ENCODE measurements at regions not wholly inside any gene's neighbourhood (a gene's known extent, or its start where the extent isn't known, plus 50 kb on each side); places are given as distances from the start of the nearest gene placed in this dataset.

DNA sequence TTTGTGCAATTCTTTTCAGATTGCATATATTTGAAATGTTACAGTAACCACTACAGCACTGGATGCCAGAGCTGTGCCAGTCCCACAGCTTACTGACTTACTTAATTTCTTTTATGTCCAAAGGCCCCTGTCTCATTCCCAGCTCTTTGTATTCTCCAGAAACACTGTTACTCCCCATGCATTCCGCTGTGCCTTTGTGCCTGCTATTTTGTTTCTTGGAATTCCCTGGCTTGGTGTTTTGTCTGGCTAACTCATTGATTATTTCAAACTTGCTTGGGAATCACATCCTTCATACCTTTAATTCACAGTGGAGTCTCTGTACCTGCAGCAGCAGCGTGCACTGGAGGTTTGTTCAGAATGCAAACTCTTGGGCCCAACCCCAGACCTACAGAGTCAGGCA is 601.9 kb upstream of the DDX18 start:
- Mint-ChIP-seq H3K4me1 (ENCODE audit: unreplicated experiment) (no peaks in the 10 kb centered on the region), H3K9me3 (ENCODE audit: unreplicated experiment) (no peaks in the 10 kb centered on the region), H3K36me3 (ENCODE audit: unreplicated experiment) (no peaks in the 10 kb centered on the region), H3K4me3 (ENCODE audit: unreplicated experiment) (no peak overlapping the region), H3K27ac (ENCODE audit: unreplicated experiment) (no peak overlapping the region), H3K27me3 (ENCODE audit: unreplicated experiment) (no peaks in the 10 kb centered on the region)
- no peak for DNase-seq (ENCODE audit: extremely low spot score, unreplicated experiment)
- TF ChIP-seq, protein P1, sequence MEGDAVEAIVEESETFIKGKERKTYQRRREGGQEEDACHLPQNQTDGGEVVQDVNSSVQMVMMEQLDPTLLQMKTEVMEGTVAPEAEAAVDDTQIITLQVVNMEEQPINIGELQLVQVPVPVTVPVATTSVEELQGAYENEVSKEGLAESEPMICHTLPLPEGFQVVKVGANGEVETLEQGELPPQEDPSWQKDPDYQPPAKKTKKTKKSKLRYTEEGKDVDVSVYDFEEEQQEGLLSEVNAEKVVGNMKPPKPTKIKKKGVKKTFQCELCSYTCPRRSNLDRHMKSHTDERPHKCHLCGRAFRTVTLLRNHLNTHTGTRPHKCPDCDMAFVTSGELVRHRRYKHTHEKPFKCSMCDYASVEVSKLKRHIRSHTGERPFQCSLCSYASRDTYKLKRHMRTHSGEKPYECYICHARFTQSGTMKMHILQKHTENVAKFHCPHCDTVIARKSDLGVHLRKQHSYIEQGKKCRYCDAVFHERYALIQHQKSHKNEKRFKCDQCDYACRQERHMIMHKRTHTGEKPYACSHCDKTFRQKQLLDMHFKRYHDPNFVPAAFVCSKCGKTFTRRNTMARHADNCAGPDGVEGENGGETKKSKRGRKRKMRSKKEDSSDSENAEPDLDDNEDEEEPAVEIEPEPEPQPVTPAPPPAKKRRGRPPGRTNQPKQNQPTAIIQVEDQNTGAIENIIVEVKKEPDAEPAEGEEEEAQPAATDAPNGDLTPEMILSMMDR (IDR thresholded peaks at IDR 0.05): no peak

DNA sequence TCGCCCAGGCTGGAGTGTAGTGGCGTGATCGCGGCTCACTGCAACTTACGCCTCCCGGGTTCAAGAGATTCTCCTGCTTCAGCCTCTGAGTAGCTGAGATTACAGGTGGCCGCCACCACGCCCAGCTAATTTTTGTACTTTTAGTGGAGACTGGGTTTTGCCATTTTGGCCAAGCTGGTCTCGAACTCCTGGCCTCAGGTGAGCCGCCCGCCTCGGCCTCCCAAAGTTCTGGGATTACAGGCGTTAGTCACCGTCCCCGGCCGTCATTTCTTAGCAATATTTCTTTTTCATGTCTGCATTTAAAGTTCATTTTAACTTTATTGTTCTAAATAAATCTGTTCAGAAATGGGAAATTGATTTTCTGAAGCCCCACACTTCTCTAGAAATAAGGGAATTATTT is 597.3 kb upstream of the DDX18 start:
- DNase-seq (ENCODE audit: extremely low spot score, unreplicated experiment): no peak
- no peaks in the 10 kb centered on the region for H3K4me1 Mint-ChIP-seq (ENCODE audit: unreplicated experiment)
- H3K27ac Mint-ChIP-seq (ENCODE audit: unreplicated experiment): no peak overlapping the region
- peaks cover 3% of the 10 kb centered on the region for H3K9me3 Mint-ChIP-seq (ENCODE audit: unreplicated experiment)
- no peaks in the 10 kb centered on the region for H3K36me3 Mint-ChIP-seq (ENCODE audit: unreplicated experiment)
- TF ChIP-seq, protein P1 (IDR thresholded peaks at IDR 0.05): no peak
- no peak overlapping the region for H3K4me3 Mint-ChIP-seq (ENCODE audit: unreplicated experiment)
- no peaks in the 10 kb centered on the region for H3K27me3 Mint-ChIP-seq (ENCODE audit: unreplicated experiment)

DNA sequence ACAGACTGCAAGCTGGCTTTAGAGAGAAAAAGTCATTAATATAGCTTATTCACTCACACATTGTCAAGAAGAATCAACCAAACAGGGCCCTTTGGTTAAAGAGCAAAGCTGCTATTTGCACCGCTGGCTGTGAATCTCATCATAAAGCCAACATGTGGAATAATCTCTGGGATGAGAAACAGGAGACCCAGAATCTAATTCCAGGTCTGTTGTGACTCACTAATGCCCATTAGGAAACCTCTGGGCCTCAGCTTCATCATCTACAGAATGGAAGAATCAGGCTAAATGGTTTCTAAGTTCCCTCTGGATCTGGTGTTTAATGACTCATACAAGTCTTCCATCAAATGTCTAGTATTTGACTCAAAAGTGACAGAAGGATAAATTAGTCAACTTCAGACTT is 591.7 kb upstream of the DDX18 start:
- no peak overlapping the region for H3K4me3 Mint-ChIP-seq (ENCODE audit: unreplicated experiment)
- no peak for DNase-seq (ENCODE audit: extremely low spot score, unreplicated experiment)
- H3K9me3 Mint-ChIP-seq (ENCODE audit: unreplicated experiment): peaks cover 24% of the 10 kb centered on the region
- no peaks in the 10 kb centered on the region for H3K36me3 Mint-ChIP-seq (ENCODE audit: unreplicated experiment)
- TF ChIP-seq, protein P1 (IDR thresholded peaks at IDR 0.05): no peak
- no peaks in the 10 kb centered on the region for H3K4me1 Mint-ChIP-seq (ENCODE audit: unreplicated experiment)
- H3K27me3 Mint-ChIP-seq (ENCODE audit: unreplicated experiment): no peaks in the 10 kb centered on the region
- H3K27ac Mint-ChIP-seq (ENCODE audit: unreplicated experiment): no peak overlapping the region

DNA sequence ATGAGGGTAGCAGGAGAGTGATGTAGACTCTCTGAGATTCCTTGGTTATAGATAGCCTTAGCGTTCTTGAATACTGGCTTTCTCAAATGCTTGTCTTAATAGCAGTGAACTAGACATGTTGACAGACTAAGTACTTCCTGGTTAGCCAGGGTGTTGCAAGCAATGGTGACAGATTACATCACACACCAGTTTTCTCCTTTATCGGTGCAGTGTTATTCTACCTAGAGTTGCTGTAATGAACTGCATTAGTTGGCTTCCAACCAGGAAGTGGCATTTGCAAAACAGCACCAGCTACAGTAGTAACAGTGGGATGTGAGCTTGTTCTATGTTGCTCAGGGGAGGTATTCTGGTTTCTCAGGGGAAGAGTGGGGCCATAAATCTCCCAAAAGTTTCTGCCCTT is 582.2 kb upstream of the DDX18 start:
- H3K9me3 Mint-ChIP-seq (ENCODE audit: unreplicated experiment): peaks cover 43% of the 10 kb centered on the region
- no peak overlapping the region for H3K4me3 Mint-ChIP-seq (ENCODE audit: unreplicated experiment)
- no peaks in the 10 kb centered on the region for H3K27me3 Mint-ChIP-seq (ENCODE audit: unreplicated experiment)
- H3K36me3 Mint-ChIP-seq (ENCODE audit: unreplicated experiment): no peaks in the 10 kb centered on the region
- no peaks in the 10 kb centered on the region for H3K4me1 Mint-ChIP-seq (ENCODE audit: unreplicated experiment)
- TF ChIP-seq, protein P1 (IDR thresholded peaks at IDR 0.05): no peak
- DNase-seq (ENCODE audit: extremely low spot score, unreplicated experiment): no peak
- no peak overlapping the region for H3K27ac Mint-ChIP-seq (ENCODE audit: unreplicated experiment)

DNA sequence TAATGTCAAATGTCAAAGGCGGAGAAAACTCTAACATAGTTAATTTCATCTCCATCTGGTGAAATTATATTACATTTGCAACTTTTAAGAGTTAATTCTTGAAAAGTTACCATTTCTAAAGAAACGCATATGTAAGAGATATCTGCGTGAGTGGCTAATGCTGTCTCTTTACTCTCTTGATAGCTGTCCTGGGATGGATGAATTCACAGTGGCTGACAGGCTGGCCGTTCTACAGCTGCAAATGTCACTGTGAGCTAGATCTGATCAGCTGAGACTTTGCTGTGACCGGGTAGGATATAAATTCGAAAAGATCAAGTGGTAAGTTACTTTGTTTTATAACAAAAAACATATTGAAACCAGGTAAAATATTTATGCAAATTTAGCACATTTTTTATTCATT is 557.1 kb upstream of the DDX18 start:
- Mint-ChIP-seq H3K36me3 (ENCODE audit: unreplicated experiment) (no peaks in the 10 kb centered on the region), H3K27ac (ENCODE audit: unreplicated experiment) (no peak overlapping the region), H3K4me3 (ENCODE audit: unreplicated experiment) (no peak overlapping the region), H3K4me1 (ENCODE audit: unreplicated experiment) (no peaks in the 10 kb centered on the region), H3K9me3 (ENCODE audit: unreplicated experiment) (peaks cover 13% of the 10 kb centered on the region), H3K27me3 (ENCODE audit: unreplicated experiment) (no peaks in the 10 kb centered on the region)
- no peak for DNase-seq (ENCODE audit: extremely low spot score, unreplicated experiment)
- TF ChIP-seq, protein P1 (IDR thresholded peaks at IDR 0.05): no peak
